ENCODE measurements at regions not wholly inside any gene's neighbourhood (a gene's known extent, or its start where the extent isn't known, plus 50 kb on each side); places are given as distances from the start of the nearest gene placed in this dataset.

- no peak for ATAC-seq
- H3K4me1 ChIP-seq = no peaks in the 10 kb centered on the region
- intact Hi-C loops (cut with DNase I) = no loop called here
- no peak overlapping the region for H3K4me3 ChIP-seq
- H3K36me3 ChIP-seq = no peaks in the 10 kb centered on the region
- H3K9me3 ChIP-seq = no peaks in the 10 kb centered on the region
- TF ChIP-seq CTCF (IDR thresholded peaks at IDR 0.05) = no peak
- DNase-seq = no peak
- no peak overlapping the region for H3K27ac ChIP-seq
- H3K27me3 ChIP-seq = no peaks in the 10 kb centered on the region
These were observed 263.7 kb upstream of the SEL1L start for GRCh38 chr14:81797315-81797714.

GRCh38 chr14:81801921-81802320 lies 268.3 kb upstream of the SEL1L start:
- intact Hi-C loops (cut with DNase I) = no loop called here
- no peaks in the 10 kb centered on the region for H3K27me3 ChIP-seq
- no peak overlapping the region for H3K27ac ChIP-seq
- no peak for TF ChIP-seq CTCF (IDR thresholded peaks at IDR 0.05)
- no peak overlapping the region for H3K4me3 ChIP-seq
- no peaks in the 10 kb centered on the region for H3K9me3 ChIP-seq
- H3K36me3 ChIP-seq = no peaks in the 10 kb centered on the region
- ATAC-seq (no peak), DNase-seq (no peak)
- H3K4me1 ChIP-seq = no peaks in the 10 kb centered on the region

GRCh38 chr14:81802341-81802740 lies 268.7 kb upstream of the SEL1L start:
- intact Hi-C loops (cut with DNase I) = no loop called here
- Histone ChIP-seq H3K27ac (no peak overlapping the region), H3K9me3 (no peaks in the 10 kb centered on the region), H3K27me3 (no peaks in the 10 kb centered on the region), H3K36me3 (no peaks in the 10 kb centered on the region), H3K4me3 (no peak overlapping the region), H3K4me1 (no peaks in the 10 kb centered on the region)
- no peak for ATAC-seq
- TF ChIP-seq CTCF (IDR thresholded peaks at IDR 0.05) = no peak
- DNase-seq = no peak

- no peaks in the 10 kb centered on the region for H3K27me3 ChIP-seq
- no peaks in the 10 kb centered on the region for H3K9me3 ChIP-seq
- TF ChIP-seq CTCF (IDR thresholded peaks at IDR 0.05) = no peak
- no peak overlapping the region for H3K27ac ChIP-seq
- H3K4me1 ChIP-seq = no peaks in the 10 kb centered on the region
- no peaks in the 10 kb centered on the region for H3K36me3 ChIP-seq
- no peak overlapping the region for H3K4me3 ChIP-seq
- no peak for ATAC-seq
- no peak for DNase-seq
- intact Hi-C loops (cut with DNase I) = no loop called here
These were observed 272.1 kb upstream of the SEL1L start for GRCh38 chr14:81805785-81806184.

GRCh38 chr14:81811705-81812269 lies 278.1 kb upstream of the SEL1L start:
- H3K36me3 ChIP-seq = no peaks in the 10 kb centered on the region
- no peaks in the 10 kb centered on the region for H3K4me1 ChIP-seq
- no peak overlapping the region for H3K27ac ChIP-seq
- no peak for DNase-seq
- intact Hi-C loops (cut with DNase I) = no loop called here
- H3K9me3 ChIP-seq = no peaks in the 10 kb centered on the region
- H3K27me3 ChIP-seq = no peaks in the 10 kb centered on the region
- no peak for TF ChIP-seq CTCF (IDR thresholded peaks at IDR 0.05)
- H3K4me3 ChIP-seq = no peak overlapping the region
- no peak for ATAC-seq

GRCh38 chr14:81818271-81818670 lies 284.6 kb upstream of the SEL1L start:
- intact Hi-C loops (cut with DNase I) = no loop called here
- ATAC-seq (no peak), DNase-seq (no peak)

More at GRCh38 chr14:81818271-81818670, 284.6 kb upstream of the SEL1L start:
- Histone ChIP-seq H3K36me3 (no peaks in the 10 kb centered on the region), H3K27me3 (no peaks in the 10 kb centered on the region), H3K4me1 (no peaks in the 10 kb centered on the region), H3K4me3 (no peak overlapping the region), H3K27ac (no peak overlapping the region), H3K9me3 (no peaks in the 10 kb centered on the region)
- no peak for TF ChIP-seq CTCF (IDR thresholded peaks at IDR 0.05)
